ENCODE measurements at regions not wholly inside any gene's neighbourhood (a gene's known extent, or its start where the extent isn't known, plus 50 kb on each side); places are given as distances from the start of the nearest gene placed in this dataset.
"Not testable (repeated sequence)": the region's sequence is repeated elsewhere in the genome, so short reads cannot be mapped to it uniquely, and the experiment has no call there.

GRCh38 chrX:114015966-114016365 is 567.9 kb upstream of the HTR2C start:
- DNase-seq: no peak

DNA sequence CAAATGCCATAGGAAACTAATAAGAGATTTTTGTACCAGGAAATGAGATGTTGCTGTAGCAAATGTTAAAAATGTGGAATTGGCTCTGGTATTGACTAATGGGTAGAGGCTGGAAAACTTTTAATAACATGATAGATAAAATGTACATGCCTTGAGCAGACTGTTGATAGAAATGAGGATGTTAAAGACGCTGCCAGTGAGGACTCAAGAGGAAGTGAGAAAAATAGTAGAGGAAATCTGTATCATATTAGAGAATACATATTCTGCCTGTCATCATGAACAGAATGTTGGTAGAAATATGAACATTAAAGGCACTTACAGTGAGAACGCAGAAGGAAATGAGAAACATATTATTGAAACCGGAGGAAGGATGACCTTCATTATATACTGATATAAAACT is 577.2 kb upstream of the HTR2C start:
- DNase-seq: no peak

- no peak for DNase-seq
These were observed 587.1 kb upstream of the HTR2C start for GRCh38 chrX:113996781-113997180.

DNA sequence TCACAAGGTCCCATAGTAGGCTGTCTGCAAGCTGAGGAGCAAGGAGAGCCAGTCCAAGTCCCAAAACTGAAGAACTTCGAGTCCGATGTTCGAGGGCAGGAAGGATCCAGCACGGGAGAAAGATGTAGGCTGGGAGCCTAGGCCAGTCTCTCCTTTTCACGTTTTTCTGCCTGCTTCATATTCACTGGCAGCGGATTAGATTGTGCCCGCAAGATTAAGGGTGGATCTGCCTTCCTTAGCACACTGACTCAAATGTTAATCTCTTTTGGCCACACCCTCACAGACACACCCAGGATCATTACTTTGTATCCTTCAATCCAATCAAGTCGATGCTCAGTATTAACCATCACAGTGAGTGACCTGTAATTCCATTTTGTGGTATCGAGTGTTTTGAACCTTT is 592.2 kb upstream of the HTR2C start:
- DNase-seq: not testable (repeated sequence)

GRCh38 chrX:113990669-113991068 is 593.2 kb upstream of the HTR2C start:
- not testable (repeated sequence) for DNase-seq

DNA sequence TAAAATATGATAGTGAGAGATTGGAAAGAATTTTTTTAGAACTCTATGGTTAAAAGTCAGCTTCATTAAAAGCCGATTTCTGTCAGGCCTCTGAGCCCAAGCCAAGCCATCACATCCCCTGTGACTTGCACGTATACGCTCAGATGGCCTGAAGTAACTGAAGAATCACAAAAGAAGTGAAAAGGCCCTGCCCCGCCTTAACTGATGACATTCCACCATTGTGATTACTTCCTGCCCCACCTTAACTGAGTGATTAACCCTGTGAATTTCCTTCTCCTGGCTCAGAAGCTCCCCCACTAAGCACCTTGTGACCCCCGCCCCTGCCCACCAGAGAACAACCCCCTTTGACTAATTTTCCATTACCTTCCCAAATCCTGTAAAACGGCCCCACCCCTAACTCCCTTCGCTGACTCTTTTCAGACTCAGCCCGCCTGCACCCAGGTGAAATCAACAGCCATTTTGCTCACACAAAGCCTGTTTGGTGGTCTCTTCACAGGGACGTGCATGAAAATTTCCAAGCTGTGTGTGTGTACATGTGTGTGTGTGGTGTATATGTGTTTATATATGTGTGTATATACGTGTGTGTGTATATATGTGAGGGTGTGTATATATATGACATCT is 595.5 kb upstream of the HTR2C start:
- not testable (repeated sequence) for DNase-seq

DNA sequence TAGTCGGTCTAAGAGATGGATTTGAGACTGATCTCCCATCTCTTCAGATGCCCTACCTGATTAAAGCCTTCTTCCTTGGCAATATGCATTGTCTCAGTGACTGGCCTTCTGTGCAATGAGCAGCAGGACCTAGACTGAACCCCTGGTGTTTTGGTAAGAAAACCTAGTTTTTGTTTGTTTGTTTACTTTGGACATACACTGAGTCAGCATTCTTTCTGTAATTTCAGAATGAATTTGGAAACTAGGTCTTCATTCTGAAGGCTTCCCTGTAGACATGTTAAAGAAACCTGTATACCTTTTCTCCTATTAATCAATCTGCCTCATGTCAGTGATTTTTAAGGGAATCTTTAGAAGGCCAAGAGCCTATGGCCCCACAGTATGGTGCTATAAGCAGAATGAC is 597.5 kb upstream of the HTR2C start:
- no peak for DNase-seq

GRCh38 chrX:113982766-113983165 is 601.1 kb upstream of the HTR2C start:
- DNase-seq: no peak

GRCh38 chrX:113980953-113981352 is 602.9 kb upstream of the HTR2C start:
- no peak for DNase-seq

- DNase-seq: no peak
These were observed 606.0 kb upstream of the HTR2C start for GRCh38 chrX:113977887-113978286.

- DNase-seq: no peak
These were observed 608.4 kb upstream of the HTR2C start for GRCh38 chrX:113975441-113975840.

GRCh38 chrX:113974881-113975280 is 609.0 kb upstream of the HTR2C start:
- no peak for DNase-seq

- no peak for DNase-seq
These were observed 610.2 kb upstream of the HTR2C start for GRCh38 chrX:113973706-113974105.

- DNase-seq: no peak
These were observed 617.1 kb upstream of the HTR2C start for GRCh38 chrX:113966791-113967190.

GRCh38 chrX:113962343-113962742 is 621.5 kb upstream of the HTR2C start:
- no peak for DNase-seq

DNA sequence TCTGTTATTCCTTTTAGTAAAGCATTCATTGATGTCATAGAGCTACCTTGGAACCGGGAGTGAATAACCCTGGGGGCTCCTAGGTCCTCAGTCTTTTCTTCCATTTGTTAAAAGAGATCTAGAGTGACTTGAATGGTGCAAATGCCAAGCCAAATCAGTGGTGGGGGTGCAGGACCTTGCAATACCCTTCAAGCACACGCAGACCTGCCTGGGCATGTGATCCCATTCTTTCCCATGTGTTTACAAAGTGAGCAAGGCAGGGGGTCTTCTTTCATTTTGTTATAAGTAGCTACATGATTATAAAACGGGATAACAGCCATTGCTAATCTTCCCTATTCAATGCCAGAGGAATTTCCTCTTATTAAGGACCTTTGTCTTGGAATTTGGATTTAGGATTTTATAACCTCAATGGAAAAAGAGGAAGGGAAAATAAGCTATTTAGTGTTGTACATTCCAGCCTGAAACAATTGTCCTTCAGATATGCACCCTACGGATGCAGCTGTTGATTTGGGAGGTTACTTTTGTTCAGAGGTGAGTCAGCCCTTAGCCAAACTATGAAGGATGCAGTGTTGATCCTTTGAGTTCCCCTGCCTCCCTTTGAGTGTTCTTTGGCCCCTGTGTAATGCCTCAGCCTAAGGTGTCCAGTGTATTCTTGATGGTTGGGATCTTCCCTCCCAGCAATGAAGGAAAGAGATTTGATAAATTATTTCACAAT is 623.8 kb upstream of the HTR2C start:
- DNase-seq: no peak

DNA sequence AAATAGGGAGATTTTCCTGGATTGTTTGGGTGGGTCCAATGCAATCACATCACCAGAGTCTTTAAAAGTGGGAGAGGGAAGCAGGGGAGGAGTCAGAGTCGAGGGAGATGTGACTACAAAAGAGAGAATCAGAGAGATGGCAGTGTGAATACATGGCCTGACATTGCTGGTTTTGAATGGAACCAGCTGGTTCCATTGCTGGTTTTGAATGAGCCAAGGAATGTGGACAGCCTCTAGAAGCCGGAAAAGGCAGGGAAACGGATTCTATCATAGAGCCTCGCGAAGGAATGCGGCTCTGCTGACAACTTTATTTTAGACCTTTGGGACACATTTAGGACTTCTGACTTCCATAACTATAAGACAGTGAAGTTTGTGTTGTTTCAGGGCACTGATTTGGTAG is 627.0 kb upstream of the HTR2C start:
- DNase-seq: peak; percentile 2

DNA sequence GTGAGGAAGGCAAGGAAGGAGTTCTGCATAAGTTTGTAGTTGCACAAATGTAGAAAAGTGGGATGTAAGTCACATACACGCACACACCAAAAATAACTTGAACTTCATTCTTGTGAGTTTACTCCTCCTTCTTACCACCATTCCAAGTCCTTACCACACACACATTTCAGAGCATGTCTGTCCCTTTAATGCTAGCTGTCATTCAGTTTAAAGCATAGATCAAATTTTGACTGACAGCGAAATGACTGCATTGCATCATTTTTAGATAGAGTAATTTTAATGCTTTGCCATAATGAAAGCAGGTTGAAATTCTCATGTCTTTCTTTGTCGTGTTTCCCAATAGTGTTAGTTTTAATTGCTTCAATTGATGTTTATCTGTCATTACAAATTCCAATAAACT is 629.6 kb upstream of the HTR2C start:
- no peak for DNase-seq

GRCh38 chrX:113950081-113950678 is 633.7 kb upstream of the HTR2C start:
- DNase-seq: no peak

GRCh38 chrX:113947548-113947947 is 636.3 kb upstream of the HTR2C start:
- no peak for DNase-seq

DNA sequence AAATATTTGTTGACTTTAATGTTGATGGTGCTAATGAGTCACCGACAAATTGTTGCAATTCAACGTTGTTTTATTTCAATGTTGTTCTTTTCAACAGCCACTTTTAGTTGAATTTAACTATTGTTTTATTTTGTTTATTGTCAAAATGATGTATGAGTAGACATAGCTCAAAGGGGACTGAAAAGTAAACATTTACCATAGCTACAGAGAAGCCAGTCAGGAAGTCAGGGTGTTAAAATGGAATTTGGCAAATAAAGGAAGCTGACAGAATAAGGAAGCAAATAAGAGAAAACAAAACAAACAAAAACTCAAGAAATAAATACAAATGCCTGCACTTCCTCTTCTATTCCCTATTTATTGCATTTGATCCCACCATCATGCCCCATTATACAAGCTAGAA is 648.4 kb upstream of the HTR2C start:
- DNase-seq: no peak

- no peak for DNase-seq
These were observed 650.0 kb upstream of the HTR2C start for GRCh38 chrX:113933931-113934330.

DNA sequence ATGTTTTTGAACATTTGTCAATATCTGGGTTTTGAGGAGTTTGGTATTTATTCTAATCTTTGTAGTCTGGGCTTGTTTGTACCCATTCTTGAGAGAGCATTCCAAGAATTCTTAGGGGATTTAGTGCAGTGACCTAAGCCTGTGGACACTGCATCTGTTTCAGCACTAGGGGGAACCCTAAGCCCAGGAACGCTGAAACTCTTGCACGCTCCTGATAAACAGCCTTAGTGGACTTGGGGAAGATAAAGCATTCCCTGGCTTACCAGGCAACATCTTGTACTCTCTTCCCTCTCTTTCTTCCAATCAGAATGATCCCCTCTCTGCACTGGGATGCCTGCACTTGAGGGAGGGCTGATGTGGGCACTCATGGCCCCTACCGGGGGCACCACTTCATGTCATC is 654.9 kb upstream of the HTR2C start:
- no peak for DNase-seq

GRCh38 chrX:113920661-113921060 is 663.2 kb upstream of the HTR2C start:
- DNase-seq: no peak
